DND-41 (cell line): ENCODE measurements at regions not wholly inside any gene's neighbourhood (a gene's known extent, or its start where the extent isn't known, plus 50 kb on each side); places are given as distances from the start of the nearest gene placed in this dataset.

Experiments
- EZH2 ChIP-seq: IDR thresholded peaks from 3 replicates; pipeline ENCODE4 v1.6.1; 2012; ENCODE audit warnings: borderline replicate concordance, low read depth, mild to moderate bottlenecking, moderate library complexity, low read length, inconsistent platforms; ENCODE audit not compliant: severe bottlenecking
- TF ChIP-seq, protein P1 (sequence below): IDR thresholded peaks from 2 replicates; pipeline ENCODE4 v1.5.1; 2012; ENCODE audit warnings: borderline replicate concordance, low read length, moderate library complexity, mild to moderate bottlenecking; ENCODE audit not compliant: poor library complexity, severe bottlenecking; ENCODE audit errors: extremely low read depth

DNA sequence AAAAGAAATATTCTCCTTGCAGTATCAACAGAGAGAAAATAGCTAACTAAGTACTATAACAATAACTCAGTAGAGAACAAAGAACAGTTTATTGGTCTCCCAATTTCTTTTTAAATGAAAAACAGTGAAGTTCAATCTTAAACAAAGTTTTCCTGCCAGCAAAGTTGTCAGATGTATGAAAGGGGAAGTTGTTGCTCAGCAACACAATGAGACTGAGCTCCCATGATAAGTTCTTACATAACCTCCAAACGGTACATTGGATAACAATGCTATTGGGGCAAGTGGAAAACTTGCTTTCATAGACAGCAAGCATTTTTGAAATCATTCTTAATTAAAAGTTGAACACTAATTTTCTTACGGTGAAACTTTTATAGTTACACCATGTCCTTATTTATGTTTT is 94.9 kb downstream of the ALG10B start:
- TF ChIP-seq, protein P1, sequence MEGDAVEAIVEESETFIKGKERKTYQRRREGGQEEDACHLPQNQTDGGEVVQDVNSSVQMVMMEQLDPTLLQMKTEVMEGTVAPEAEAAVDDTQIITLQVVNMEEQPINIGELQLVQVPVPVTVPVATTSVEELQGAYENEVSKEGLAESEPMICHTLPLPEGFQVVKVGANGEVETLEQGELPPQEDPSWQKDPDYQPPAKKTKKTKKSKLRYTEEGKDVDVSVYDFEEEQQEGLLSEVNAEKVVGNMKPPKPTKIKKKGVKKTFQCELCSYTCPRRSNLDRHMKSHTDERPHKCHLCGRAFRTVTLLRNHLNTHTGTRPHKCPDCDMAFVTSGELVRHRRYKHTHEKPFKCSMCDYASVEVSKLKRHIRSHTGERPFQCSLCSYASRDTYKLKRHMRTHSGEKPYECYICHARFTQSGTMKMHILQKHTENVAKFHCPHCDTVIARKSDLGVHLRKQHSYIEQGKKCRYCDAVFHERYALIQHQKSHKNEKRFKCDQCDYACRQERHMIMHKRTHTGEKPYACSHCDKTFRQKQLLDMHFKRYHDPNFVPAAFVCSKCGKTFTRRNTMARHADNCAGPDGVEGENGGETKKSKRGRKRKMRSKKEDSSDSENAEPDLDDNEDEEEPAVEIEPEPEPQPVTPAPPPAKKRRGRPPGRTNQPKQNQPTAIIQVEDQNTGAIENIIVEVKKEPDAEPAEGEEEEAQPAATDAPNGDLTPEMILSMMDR: no peak
- no peak for TF ChIP-seq EZH2
